ENCODE measurements at regions not wholly inside any gene's neighbourhood (a gene's known extent, or its start where the extent isn't known, plus 50 kb on each side); places are given as distances from the start of the nearest gene placed in this dataset.

- no peaks in the 10 kb centered on the region for H3K27me3 ChIP-seq (ENCODE audit: control insufficient read depth in 5 of 5, insufficient read depth in 4 of 5, low read length in 5 of 5)
- no peak overlapping the region for H3K27ac ChIP-seq (ENCODE audit: low read depth, low read length)
- no peak overlapping the region for H3K4me3 ChIP-seq (ENCODE audit: low read depth in 1 of 5, low read length in 5 of 5)
- peaks cover 0 to 5% (median 0%) of the 10 kb centered on the region in 5 donors for H3K9me3 ChIP-seq (ENCODE audit: control insufficient read depth in 5 of 5, low read length in 5 of 5)
- no peaks in the 10 kb centered on the region for H3K36me3 ChIP-seq (ENCODE audit: control insufficient read depth in 5 of 5, insufficient read depth in 5 of 5, low read length in 5 of 5)
- H3K4me1 ChIP-seq (ENCODE audit: control insufficient read depth in 5 of 5, insufficient read depth in 5 of 5, low read length in 5 of 5): peaks cover 0 to 6% (median 0%) of the 10 kb centered on the region in 5 donors
- H3K9ac ChIP-seq (ENCODE audit: low read length in 5 of 5): no peak overlapping the region
Observed at GRCh38 chr5:74367934-74368333, 272.6 kb downstream of the ENC1 start.

- no peaks in the 10 kb centered on the region for H3K27me3 ChIP-seq (ENCODE audit: control insufficient read depth in 5 of 5, insufficient read depth in 4 of 5, low read length in 5 of 5)
- H3K27ac ChIP-seq (ENCODE audit: low read depth, low read length): no peak overlapping the region
- H3K4me1 ChIP-seq (ENCODE audit: control insufficient read depth in 5 of 5, insufficient read depth in 5 of 5, low read length in 5 of 5): peaks cover 0 to 6% (median 0%) of the 10 kb centered on the region in 5 donors
- peaks cover 0 to 5% (median 0%) of the 10 kb centered on the region in 5 donors for H3K9me3 ChIP-seq (ENCODE audit: control insufficient read depth in 5 of 5, low read length in 5 of 5)
- H3K4me3 ChIP-seq (ENCODE audit: low read depth in 1 of 5, low read length in 5 of 5): no peak overlapping the region
- no peak overlapping the region for H3K9ac ChIP-seq (ENCODE audit: low read length in 5 of 5)
- no peaks in the 10 kb centered on the region for H3K36me3 ChIP-seq (ENCODE audit: control insufficient read depth in 5 of 5, insufficient read depth in 5 of 5, low read length in 5 of 5)
Observed at GRCh38 chr5:74367241-74367733, 273.2 kb downstream of the ENC1 start.

- no peak overlapping the region for H3K9ac ChIP-seq (ENCODE audit: low read length in 5 of 5)
- no peaks in the 10 kb centered on the region for H3K36me3 ChIP-seq (ENCODE audit: control insufficient read depth in 5 of 5, insufficient read depth in 5 of 5, low read length in 5 of 5)
- no peaks in the 10 kb centered on the region for H3K27me3 ChIP-seq (ENCODE audit: control insufficient read depth in 5 of 5, insufficient read depth in 4 of 5, low read length in 5 of 5)
- no peak overlapping the region for H3K27ac ChIP-seq (ENCODE audit: low read depth, low read length)
- H3K4me1 ChIP-seq (ENCODE audit: control insufficient read depth in 5 of 5, insufficient read depth in 5 of 5, low read length in 5 of 5): peaks cover 0 to 18% (median 0%) of the 10 kb centered on the region in 5 donors
- no peak overlapping the region for H3K4me3 ChIP-seq (ENCODE audit: low read depth in 1 of 5, low read length in 5 of 5)
- peaks cover 0 to 5% (median 0%) of the 10 kb centered on the region in 5 donors for H3K9me3 ChIP-seq (ENCODE audit: control insufficient read depth in 5 of 5, low read length in 5 of 5)
Observed at GRCh38 chr5:74365723-74366122, 274.8 kb downstream of the ENC1 start.

GRCh38 chr5:74364507-74364906 lies 276.0 kb downstream of the ENC1 start:
- Histone ChIP-seq H3K27me3 (ENCODE audit: control insufficient read depth in 5 of 5, insufficient read depth in 4 of 5, low read length in 5 of 5) (no peaks in the 10 kb centered on the region), H3K4me1 (ENCODE audit: control insufficient read depth in 5 of 5, insufficient read depth in 5 of 5, low read length in 5 of 5) (peaks cover 0 to 13% (median 0%) of the 10 kb centered on the region in 5 donors), H3K9me3 (ENCODE audit: control insufficient read depth in 5 of 5, low read length in 5 of 5) (peaks cover 0 to 5% (median 0%) of the 10 kb centered on the region in 5 donors), H3K36me3 (ENCODE audit: control insufficient read depth in 5 of 5, insufficient read depth in 5 of 5, low read length in 5 of 5) (no peaks in the 10 kb centered on the region), H3K4me3 (ENCODE audit: low read depth in 1 of 5, low read length in 5 of 5) (no peak overlapping the region), H3K9ac (ENCODE audit: low read length in 5 of 5) (no peak overlapping the region), H3K27ac (ENCODE audit: low read depth, low read length) (no peak overlapping the region)

GRCh38 chr5:74363603-74364205 lies 276.8 kb downstream of the ENC1 start:
- no peak overlapping the region for H3K4me3 ChIP-seq (ENCODE audit: low read depth in 1 of 5, low read length in 5 of 5)
- H3K27me3 ChIP-seq (ENCODE audit: control insufficient read depth in 5 of 5, insufficient read depth in 4 of 5, low read length in 5 of 5): no peaks in the 10 kb centered on the region
- peaks cover 0 to 5% (median 0%) of the 10 kb centered on the region in 5 donors for H3K9me3 ChIP-seq (ENCODE audit: control insufficient read depth in 5 of 5, low read length in 5 of 5)
- H3K36me3 ChIP-seq (ENCODE audit: control insufficient read depth in 5 of 5, insufficient read depth in 5 of 5, low read length in 5 of 5): no peaks in the 10 kb centered on the region
- H3K27ac ChIP-seq (ENCODE audit: low read depth, low read length): no peak overlapping the region
- peaks cover 0 to 13% (median 0%) of the 10 kb centered on the region in 5 donors for H3K4me1 ChIP-seq (ENCODE audit: control insufficient read depth in 5 of 5, insufficient read depth in 5 of 5, low read length in 5 of 5)
- H3K9ac ChIP-seq (ENCODE audit: low read length in 5 of 5): no peak overlapping the region

GRCh38 chr5:74361406-74362358 lies 278.8 kb downstream of the ENC1 start:
- no peak overlapping the region for H3K9ac ChIP-seq (ENCODE audit: low read length in 5 of 5)
- no peak overlapping the region for H3K27ac ChIP-seq (ENCODE audit: low read depth, low read length)

GRCh38 chr5:74360535-74361210 lies 279.9 kb downstream of the ENC1 start:
- Histone ChIP-seq H3K4me3 (ENCODE audit: low read depth in 1 of 5, low read length in 5 of 5) (no peak overlapping the region), H3K9ac (ENCODE audit: low read length in 5 of 5) (no peak overlapping the region), H3K36me3 (ENCODE audit: control insufficient read depth in 5 of 5, insufficient read depth in 5 of 5, low read length in 5 of 5) (no peaks in the 10 kb centered on the region), H3K27ac (ENCODE audit: low read depth, low read length) (no peak overlapping the region), H3K9me3 (ENCODE audit: control insufficient read depth in 5 of 5, low read length in 5 of 5) (peaks cover 0 to under 1% (median 0%) of the 10 kb centered on the region in 5 donors), H3K27me3 (ENCODE audit: control insufficient read depth in 5 of 5, insufficient read depth in 4 of 5, low read length in 5 of 5) (no peaks in the 10 kb centered on the region), H3K4me1 (ENCODE audit: control insufficient read depth in 5 of 5, insufficient read depth in 5 of 5, low read length in 5 of 5) (peaks cover 0 to 13% (median 0%) of the 10 kb centered on the region in 5 donors)

More at GRCh38 chr5:74361406-74362358, 278.8 kb downstream of the ENC1 start:
- Histone ChIP-seq H3K36me3 (ENCODE audit: control insufficient read depth in 5 of 5, insufficient read depth in 5 of 5, low read length in 5 of 5) (no peaks in the 10 kb centered on the region), H3K4me3 (ENCODE audit: low read depth in 1 of 5, low read length in 5 of 5) (no peak overlapping the region), H3K27me3 (ENCODE audit: control insufficient read depth in 5 of 5, insufficient read depth in 4 of 5, low read length in 5 of 5) (no peaks in the 10 kb centered on the region), H3K9me3 (ENCODE audit: control insufficient read depth in 5 of 5, low read length in 5 of 5) (peaks cover 0 to 5% (median 0%) of the 10 kb centered on the region in 5 donors), H3K4me1 (ENCODE audit: control insufficient read depth in 5 of 5, insufficient read depth in 5 of 5, low read length in 5 of 5) (peaks cover 0 to 13% (median 0%) of the 10 kb centered on the region in 5 donors)

- Histone ChIP-seq H3K9me3 (ENCODE audit: control insufficient read depth in 5 of 5, low read length in 5 of 5) (no peaks in the 10 kb centered on the region), H3K27ac (ENCODE audit: low read depth, low read length) (no peak overlapping the region), H3K4me3 (ENCODE audit: low read depth in 1 of 5, low read length in 5 of 5) (no peak overlapping the region), H3K27me3 (ENCODE audit: control insufficient read depth in 5 of 5, insufficient read depth in 4 of 5, low read length in 5 of 5) (no peaks in the 10 kb centered on the region), H3K4me1 (ENCODE audit: control insufficient read depth in 5 of 5, insufficient read depth in 5 of 5, low read length in 5 of 5) (peaks cover 0 to 13% (median 0%) of the 10 kb centered on the region in 5 donors), H3K36me3 (ENCODE audit: control insufficient read depth in 5 of 5, insufficient read depth in 5 of 5, low read length in 5 of 5) (no peaks in the 10 kb centered on the region), H3K9ac (ENCODE audit: low read length in 5 of 5) (no peak overlapping the region)
Observed at GRCh38 chr5:74357827-74358226, 282.7 kb downstream of the ENC1 start.

GRCh38 chr5:74356009-74356695 lies 284.4 kb downstream of the ENC1 start:
- Histone ChIP-seq H3K27ac (ENCODE audit: low read depth, low read length) (no peak overlapping the region), H3K9ac (ENCODE audit: low read length in 5 of 5) (no peak overlapping the region), H3K9me3 (ENCODE audit: control insufficient read depth in 5 of 5, low read length in 5 of 5) (no peaks in the 10 kb centered on the region), H3K4me1 (ENCODE audit: control insufficient read depth in 5 of 5, insufficient read depth in 5 of 5, low read length in 5 of 5) (peaks cover 0 to 3% (median 0%) of the 10 kb centered on the region in 5 donors), H3K36me3 (ENCODE audit: control insufficient read depth in 5 of 5, insufficient read depth in 5 of 5, low read length in 5 of 5) (no peaks in the 10 kb centered on the region), H3K4me3 (ENCODE audit: low read depth in 1 of 5, low read length in 5 of 5) (no peak overlapping the region), H3K27me3 (ENCODE audit: control insufficient read depth in 5 of 5, insufficient read depth in 4 of 5, low read length in 5 of 5) (no peaks in the 10 kb centered on the region)

All from subcutaneous abdominal adipose tissue (tissue), 5 donors.